Osteocyte (in vitro differentiated cells): ENCODE measurements at regions not wholly inside any gene's neighbourhood (a gene's known extent, or its start where the extent isn't known, plus 50 kb on each side); places are given as distances from the start of the nearest gene placed in this dataset.

Source experiments
- DNase-seq: peaks from one replicate; pipeline ENCODE4 v3.0.0; 2021; ENCODE audit warnings: mixed read lengths; ENCODE audit not compliant: unreplicated experiment; ENCODE audit errors: extremely low spot score
- H3K27ac Mint-ChIP-seq: one replicate; pipeline ENCODE4 v1.8.0; 2021; ENCODE audit warnings: mild to moderate bottlenecking, mixed read lengths; ENCODE audit not compliant: unreplicated experiment
- H3K27me3 Mint-ChIP-seq: one replicate; pipeline ENCODE4 v1.8.0; 2021; ENCODE audit warnings: mixed read lengths; ENCODE audit not compliant: unreplicated experiment
- H3K36me3 Mint-ChIP-seq: one replicate; pipeline ENCODE4 v1.8.0; 2021; ENCODE audit warnings: mixed read lengths; ENCODE audit not compliant: unreplicated experiment
- H3K4me1 Mint-ChIP-seq: one replicate; pipeline ENCODE4 v1.8.0; 2021; ENCODE audit warnings: mixed read lengths; ENCODE audit not compliant: unreplicated experiment
- H3K4me3 Mint-ChIP-seq: one replicate; pipeline ENCODE4 v1.8.0; 2021; ENCODE audit warnings: mild to moderate bottlenecking, moderate library complexity, mixed read lengths; ENCODE audit not compliant: unreplicated experiment
- H3K9me3 Mint-ChIP-seq: one replicate; pipeline ENCODE4 v1.8.0; 2021; ENCODE audit warnings: mixed read lengths; ENCODE audit not compliant: unreplicated experiment
- CTCF ChIP-seq: fragments of 200-600 bp; sonication (generic); IDR thresholded peaks from 2 replicates; pipeline ENCODE4 v1.5.0; 2021; ENCODE audit warnings: antibody characterized with exemption, mild to moderate bottlenecking, moderate library complexity

GRCh38 chr1:191026828-191027227 lies 549.2 kb upstream of the BRINP3 start:
- H3K27me3 Mint-ChIP-seq = no peaks in the 10 kb centered on the region
- H3K9me3 Mint-ChIP-seq = peaks cover 17% of the 10 kb centered on the region
- no peak for DNase-seq
- H3K4me3 Mint-ChIP-seq = no peak overlapping the region
- no peak overlapping the region for H3K27ac Mint-ChIP-seq
- no peaks in the 10 kb centered on the region for H3K36me3 Mint-ChIP-seq
- no peak for TF ChIP-seq CTCF
- H3K4me1 Mint-ChIP-seq = peaks cover 9% of the 10 kb centered on the region

GRCh38 chr1:191034132-191034531 lies 556.5 kb upstream of the BRINP3 start:
- Mint-ChIP-seq H3K27ac (no peak overlapping the region), H3K27me3 (no peaks in the 10 kb centered on the region), H3K36me3 (no peaks in the 10 kb centered on the region), H3K4me3 (no peak overlapping the region), H3K4me1 (no peaks in the 10 kb centered on the region), H3K9me3 (peaks cover 14% of the 10 kb centered on the region)
- TF ChIP-seq CTCF = no peak
- DNase-seq = no peak

- H3K4me3 Mint-ChIP-seq = no peak overlapping the region
- H3K27ac Mint-ChIP-seq = no peak overlapping the region
- no peak for TF ChIP-seq CTCF
- H3K4me1 Mint-ChIP-seq = no peaks in the 10 kb centered on the region
- no peaks in the 10 kb centered on the region for H3K36me3 Mint-ChIP-seq
- no peak for DNase-seq
- no peaks in the 10 kb centered on the region for H3K9me3 Mint-ChIP-seq
- no peaks in the 10 kb centered on the region for H3K27me3 Mint-ChIP-seq
Measured at GRCh38 chr1:191043066-191043465, 565.4 kb upstream of the BRINP3 start.

GRCh38 chr1:191049781-191050180 lies 572.1 kb upstream of the BRINP3 start:
- no peak for DNase-seq
- no peaks in the 10 kb centered on the region for H3K4me1 Mint-ChIP-seq
- H3K9me3 Mint-ChIP-seq = peaks cover 7% of the 10 kb centered on the region
- no peaks in the 10 kb centered on the region for H3K27me3 Mint-ChIP-seq
- H3K36me3 Mint-ChIP-seq = no peaks in the 10 kb centered on the region
- H3K4me3 Mint-ChIP-seq = no peak overlapping the region
- no peak for TF ChIP-seq CTCF
- H3K27ac Mint-ChIP-seq = no peak overlapping the region

- no peaks in the 10 kb centered on the region for H3K36me3 Mint-ChIP-seq
- no peak for DNase-seq
Measured at GRCh38 chr1:191052888-191053287, 575.2 kb upstream of the BRINP3 start.

More at GRCh38 chr1:191052888-191053287, 575.2 kb upstream of the BRINP3 start:
- no peak overlapping the region for H3K27ac Mint-ChIP-seq
- peaks cover 7% of the 10 kb centered on the region for H3K9me3 Mint-ChIP-seq
- no peaks in the 10 kb centered on the region for H3K4me1 Mint-ChIP-seq
- H3K4me3 Mint-ChIP-seq = no peak overlapping the region
- no peaks in the 10 kb centered on the region for H3K27me3 Mint-ChIP-seq
- no peak for TF ChIP-seq CTCF
